CD4-positive, alpha-beta memory T cell (primary cell): ENCODE measurements at regions not wholly inside any gene's neighbourhood (a gene's known extent, or its start where the extent isn't known, plus 50 kb on each side); places are given as distances from the start of the nearest gene placed in this dataset.

ENCODE experiments used
- CTCF ChIA-PET: fragments of 350-600 bp; sonication (Branson Sonifier 250); formaldehyde crosslinking; loops from one replicate; lab custom pipeline; 2021; ENCODE audit warnings: inconsistent platforms; ENCODE audit not compliant: partially characterized antibody; lab: Charles Lee
- POLR2A ChIA-PET: fragments of 350-600 bp; sonication (Branson Sonifier 250); formaldehyde crosslinking; loops from one replicate; lab custom pipeline; 2021; ENCODE audit not compliant: partially characterized antibody; lab: Charles Lee
- DNase-seq, 5 donors: peaks; one replicate each; pipeline versions ENCODE4 v3.0.0 to v3.0.0-alpha.2; 2020 to 2022; ENCODE audit warnings: mixed read lengths in 1 of 5
- H3K27ac ChIP-seq: one replicate; pipeline ENCODE4 v1.7.0; 2013; ENCODE audit warnings: low read depth, low read length
- H3K27me3 ChIP-seq: 2 replicates; pipeline ENCODE4 v1.7.0; 2013; ENCODE audit warnings: mild to moderate bottlenecking, low read length, moderate library complexity; ENCODE audit not compliant: insufficient read depth
- H3K36me3 ChIP-seq: 2 replicates; pipeline ENCODE4 v1.7.0; 2013; ENCODE audit warnings: mild to moderate bottlenecking, low read length, moderate library complexity; ENCODE audit not compliant: insufficient read depth
- H3K4me1 ChIP-seq: 2 replicates; pipeline ENCODE4 v1.7.0; 2013; ENCODE audit warnings: mild to moderate bottlenecking, low read length, moderate library complexity; ENCODE audit not compliant: insufficient read depth
- H3K4me3 ChIP-seq, 2 donors: one replicate each; pipeline ENCODE4 v1.7.0; 2013; ENCODE audit warnings: low read length in 2 of 2, mild to moderate bottlenecking in 1 of 2
- H3K9me3 ChIP-seq, 2 donors: one replicate each; pipeline ENCODE4 v1.7.0; 2013; ENCODE audit warnings: low read length in 2 of 2, control low read depth in 1 of 2; ENCODE audit not compliant: control insufficient read depth in 1 of 2
- H3K27ac Mint-ChIP-seq, 7 donors: one replicate each; pipeline ENCODE4 v1.8.0; 2020 to 2021; ENCODE audit warnings: mixed read lengths in 7 of 7, mild to moderate bottlenecking in 6 of 7, inconsistent platforms in 3 of 7, moderate library complexity in 3 of 7
- H3K27me3 Mint-ChIP-seq, 2 donors: one replicate each; pipeline ENCODE4 v1.8.0; 2020 to 2021; ENCODE audit warnings: mixed read lengths in 2 of 2
- H3K36me3 Mint-ChIP-seq, 2 donors: one replicate each; pipeline ENCODE4 v1.8.0; 2020 to 2021; ENCODE audit warnings: mixed read lengths in 2 of 2, inconsistent platforms in 1 of 2, mild to moderate bottlenecking in 1 of 2
- H3K4me1 Mint-ChIP-seq, 4 donors: one replicate each; pipeline ENCODE4 v1.8.0; 2020 to 2021; ENCODE audit warnings: mixed read lengths in 4 of 4, mild to moderate bottlenecking in 1 of 4
- H3K4me3 Mint-ChIP-seq, 8 donors: one replicate each; pipeline ENCODE4 v1.8.0; 2020 to 2021; ENCODE audit warnings: mixed read lengths in 8 of 8, mild to moderate bottlenecking in 7 of 8, moderate library complexity in 6 of 8, inconsistent platforms in 3 of 8
- H3K9me3 Mint-ChIP-seq, 8 donors: one replicate each; pipeline ENCODE4 v1.8.0; 2020 to 2021; ENCODE audit warnings: mixed read lengths in 8 of 8, mild to moderate bottlenecking in 5 of 8, inconsistent platforms in 3 of 8, moderate library complexity in 1 of 8
- intact Hi-C: fragments of 100-400 bp; cut with micrococcal nuclease; formaldehyde crosslinking; loops from one replicate; pipeline ENCODE4 v1.15.1; 2023

DNA sequence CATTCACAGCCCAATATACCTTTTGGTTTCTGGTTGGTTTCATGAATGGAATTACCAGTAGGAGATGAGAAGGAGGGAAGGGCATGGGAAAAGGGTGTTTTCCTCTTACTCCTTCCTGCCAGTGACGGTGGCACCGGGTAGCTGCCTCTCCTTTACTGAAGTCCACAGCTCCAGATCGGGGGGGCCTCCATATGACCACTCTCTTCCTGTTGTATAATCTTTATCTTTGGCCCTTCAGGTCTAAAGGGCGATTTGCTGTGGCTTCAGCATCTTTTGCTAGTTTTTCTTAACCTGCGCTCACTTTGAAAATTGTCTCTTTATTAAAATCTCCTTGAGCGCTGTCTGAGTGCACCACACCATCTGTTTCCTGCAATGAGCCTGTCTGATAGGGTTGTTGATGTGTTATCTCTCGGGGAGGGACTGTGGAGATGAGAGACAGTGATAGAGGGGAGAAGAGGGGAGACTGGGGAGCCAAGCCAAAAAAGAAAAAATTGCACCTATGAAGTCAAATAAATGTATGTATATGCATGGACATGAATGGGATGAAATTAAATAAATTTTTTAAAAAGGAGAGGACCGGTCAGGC lies 449.3 kb upstream of the KLF4 start:
- no peaks in the 10 kb centered on the region for H3K27me3 ChIP-seq
- POLR2A ChIA-PET, result no interaction called here
- H3K9me3 Mint-ChIP-seq, result peaks cover 0 to 18% (median 6%) of the 10 kb centered on the region in 8 donors

DNA sequence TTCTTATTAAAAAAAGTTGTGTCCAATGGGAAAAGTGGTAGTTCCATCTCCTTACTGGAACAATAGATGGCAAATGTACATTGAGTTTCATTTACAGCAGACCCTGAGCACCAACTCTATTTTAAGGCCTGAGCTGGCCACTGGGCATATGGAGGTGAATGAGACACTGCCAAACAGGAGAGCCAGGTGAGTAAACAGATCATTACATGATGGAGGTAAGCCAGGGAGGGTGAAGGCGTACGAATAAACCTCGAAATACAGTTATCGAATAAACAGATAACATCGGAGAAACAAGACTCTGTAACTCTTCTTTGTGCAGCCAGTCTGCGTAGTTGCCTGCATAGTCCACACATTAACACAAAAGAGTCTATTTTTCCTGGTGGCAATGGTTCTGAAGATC lies 446.4 kb upstream of the KLF4 start:
- Histone ChIP-seq H3K36me3 (no peaks in the 10 kb centered on the region), H3K27me3 (no peaks in the 10 kb centered on the region), H3K4me3 (no peak overlapping the region), H3K9me3 (no peaks in the 10 kb centered on the region), H3K4me1 (no peaks in the 10 kb centered on the region), H3K27ac (no peak overlapping the region)
- intact Hi-C loops, result no loop called here
- DNase-seq, result no peak
- H3K27ac Mint-ChIP-seq, result no peak overlapping the region
- no peak overlapping the region for H3K4me3 Mint-ChIP-seq
- ChIA-PET CTCF (no interaction called here), POLR2A (no interaction called here)
- peaks cover 0 to 15% (median under 1%) of the 10 kb centered on the region in 8 donors for H3K9me3 Mint-ChIP-seq
- H3K36me3 Mint-ChIP-seq, result no peaks in the 10 kb centered on the region
- no peaks in the 10 kb centered on the region for H3K4me1 Mint-ChIP-seq
- H3K27me3 Mint-ChIP-seq, result no peaks in the 10 kb centered on the region

More for the DNA sequence above, 449.3 kb upstream of the KLF4 start:
- Mint-ChIP-seq H3K36me3 (no peaks in the 10 kb centered on the region), H3K27ac (no peak overlapping the region), H3K4me3 (no peak overlapping the region), H3K27me3 (no peaks in the 10 kb centered on the region), H3K4me1 (no peaks in the 10 kb centered on the region)
- no peaks in the 10 kb centered on the region for H3K9me3 ChIP-seq
- no peak for DNase-seq
- CTCF ChIA-PET, result no interaction called here
- H3K36me3 ChIP-seq, result no peaks in the 10 kb centered on the region
- H3K4me3 ChIP-seq, result no peak overlapping the region
- no peaks in the 10 kb centered on the region for H3K4me1 ChIP-seq
- intact Hi-C loops, result no loop called here
- H3K27ac ChIP-seq, result no peak overlapping the region

DNA sequence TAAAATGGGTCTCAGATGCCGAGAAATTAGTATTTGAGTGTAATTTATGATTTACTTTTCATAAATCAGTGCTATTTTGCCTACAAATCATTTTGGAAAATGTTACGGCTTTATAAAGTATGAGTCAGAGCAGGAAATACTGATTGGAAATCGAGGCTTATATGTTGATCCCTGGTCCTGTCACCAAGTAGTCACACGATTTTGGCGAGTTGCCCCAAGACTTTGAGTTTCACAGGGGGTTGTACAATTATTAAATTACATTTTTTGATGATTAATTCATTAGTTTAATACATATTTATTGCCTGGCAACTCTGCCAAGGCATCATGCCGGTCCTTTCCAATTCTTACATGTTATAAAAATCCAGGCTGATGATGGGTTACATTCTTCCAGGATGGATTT lies 443.9 kb upstream of the KLF4 start:
- Histone ChIP-seq H3K4me1 (no peaks in the 10 kb centered on the region), H3K27ac (no peak overlapping the region), H3K9me3 (no peaks in the 10 kb centered on the region), H3K36me3 (no peaks in the 10 kb centered on the region), H3K4me3 (no peak overlapping the region), H3K27me3 (no peaks in the 10 kb centered on the region)
- Mint-ChIP-seq H3K4me3 (no peak overlapping the region), H3K27me3 (no peaks in the 10 kb centered on the region), H3K4me1 (no peaks in the 10 kb centered on the region), H3K36me3 (no peaks in the 10 kb centered on the region), H3K9me3 (peaks cover 0 to 9% (median 0%) of the 10 kb centered on the region in 8 donors), H3K27ac (no peak overlapping the region)
- ChIA-PET CTCF (no interaction called here), POLR2A (no interaction called here)
- intact Hi-C loops, result no loop called here
- no peak for DNase-seq

DNA sequence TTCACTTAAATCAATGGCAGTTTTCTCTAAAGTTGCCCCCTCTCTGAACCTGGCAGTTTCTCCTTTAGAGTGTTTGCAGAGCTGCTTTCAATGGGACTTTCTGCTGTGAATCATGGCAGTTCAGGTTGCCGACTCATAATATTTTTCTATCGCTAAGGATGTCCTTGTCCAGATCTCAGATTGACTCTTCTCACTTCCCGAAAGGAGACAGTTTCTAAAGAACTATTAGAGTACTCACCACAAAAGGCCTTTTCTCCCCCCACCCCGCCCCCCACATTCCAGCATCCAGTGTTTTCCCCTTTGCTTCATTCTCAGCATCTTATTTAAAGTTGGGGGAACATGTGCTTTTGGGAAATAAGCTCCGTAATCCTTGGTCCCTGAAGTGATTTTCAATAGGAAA lies 443.5 kb upstream of the KLF4 start:
- ChIA-PET CTCF (no interaction called here), POLR2A (no interaction called here)
- intact Hi-C loops, result no loop called here
- Histone ChIP-seq H3K27me3 (no peaks in the 10 kb centered on the region), H3K9me3 (no peaks in the 10 kb centered on the region), H3K4me1 (no peaks in the 10 kb centered on the region), H3K4me3 (no peak overlapping the region), H3K27ac (no peak overlapping the region), H3K36me3 (no peaks in the 10 kb centered on the region)
- no peak for DNase-seq
- no peaks in the 10 kb centered on the region for H3K27me3 Mint-ChIP-seq
- H3K4me3 Mint-ChIP-seq, result no peak overlapping the region
- no peak overlapping the region for H3K27ac Mint-ChIP-seq
- H3K9me3 Mint-ChIP-seq, result peaks cover 0 to 9% (median 0%) of the 10 kb centered on the region in 8 donors
- H3K4me1 Mint-ChIP-seq, result no peaks in the 10 kb centered on the region
- no peaks in the 10 kb centered on the region for H3K36me3 Mint-ChIP-seq

DNA sequence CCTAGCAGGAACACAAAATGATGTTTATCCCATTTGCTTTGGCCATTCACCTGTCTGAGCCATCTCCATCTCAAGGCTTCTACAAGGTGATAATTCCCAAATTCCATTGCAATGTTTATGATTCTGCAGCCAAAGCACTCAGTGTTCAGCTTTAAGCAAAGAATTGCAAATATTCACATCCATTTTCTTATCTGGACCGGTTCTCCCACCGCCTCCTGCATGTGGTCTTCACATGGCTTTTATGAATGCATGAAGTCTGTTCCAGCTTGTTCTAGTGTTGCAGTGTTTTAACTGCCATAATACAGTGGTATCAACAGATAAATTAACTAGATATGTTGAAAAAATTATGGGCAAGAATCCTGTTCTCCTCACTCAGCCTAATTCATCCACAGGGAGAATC lies 443.0 kb upstream of the KLF4 start:
- no peak overlapping the region for H3K27ac ChIP-seq
- no peaks in the 10 kb centered on the region for H3K36me3 ChIP-seq
- H3K27ac Mint-ChIP-seq, result no peak overlapping the region
- CTCF ChIA-PET, result no interaction called here
- H3K27me3 ChIP-seq, result no peaks in the 10 kb centered on the region
- H3K4me1 ChIP-seq, result no peaks in the 10 kb centered on the region
- no peak overlapping the region for H3K4me3 ChIP-seq
- POLR2A ChIA-PET, result no interaction called here
- no peak for DNase-seq
- H3K9me3 Mint-ChIP-seq, result peaks cover 0 to 9% (median 0%) of the 10 kb centered on the region in 8 donors
- no peaks in the 10 kb centered on the region for H3K36me3 Mint-ChIP-seq
- intact Hi-C loops, result no loop called here
- no peaks in the 10 kb centered on the region for H3K9me3 ChIP-seq
- no peaks in the 10 kb centered on the region for H3K4me1 Mint-ChIP-seq
- no peaks in the 10 kb centered on the region for H3K27me3 Mint-ChIP-seq
- no peak overlapping the region for H3K4me3 Mint-ChIP-seq

- intact Hi-C loops, result no loop called here
- H3K27me3 ChIP-seq, result no peaks in the 10 kb centered on the region
- Mint-ChIP-seq H3K9me3 (peaks cover 0 to 9% (median 0%) of the 10 kb centered on the region in 8 donors), H3K4me1 (no peaks in the 10 kb centered on the region), H3K36me3 (no peaks in the 10 kb centered on the region), H3K27ac (no peak overlapping the region), H3K27me3 (no peaks in the 10 kb centered on the region), H3K4me3 (no peak overlapping the region)
- no peak overlapping the region for H3K4me3 ChIP-seq
- DNase-seq, result no peak
- ChIA-PET CTCF (no interaction called here), POLR2A (no interaction called here)
- H3K9me3 ChIP-seq, result no peaks in the 10 kb centered on the region
- H3K36me3 ChIP-seq, result no peaks in the 10 kb centered on the region
- no peak overlapping the region for H3K27ac ChIP-seq
- H3K4me1 ChIP-seq, result no peaks in the 10 kb centered on the region
These were observed 442.5 kb upstream of the KLF4 start for GRCh38 chr9:107932046-107932445.

DNA sequence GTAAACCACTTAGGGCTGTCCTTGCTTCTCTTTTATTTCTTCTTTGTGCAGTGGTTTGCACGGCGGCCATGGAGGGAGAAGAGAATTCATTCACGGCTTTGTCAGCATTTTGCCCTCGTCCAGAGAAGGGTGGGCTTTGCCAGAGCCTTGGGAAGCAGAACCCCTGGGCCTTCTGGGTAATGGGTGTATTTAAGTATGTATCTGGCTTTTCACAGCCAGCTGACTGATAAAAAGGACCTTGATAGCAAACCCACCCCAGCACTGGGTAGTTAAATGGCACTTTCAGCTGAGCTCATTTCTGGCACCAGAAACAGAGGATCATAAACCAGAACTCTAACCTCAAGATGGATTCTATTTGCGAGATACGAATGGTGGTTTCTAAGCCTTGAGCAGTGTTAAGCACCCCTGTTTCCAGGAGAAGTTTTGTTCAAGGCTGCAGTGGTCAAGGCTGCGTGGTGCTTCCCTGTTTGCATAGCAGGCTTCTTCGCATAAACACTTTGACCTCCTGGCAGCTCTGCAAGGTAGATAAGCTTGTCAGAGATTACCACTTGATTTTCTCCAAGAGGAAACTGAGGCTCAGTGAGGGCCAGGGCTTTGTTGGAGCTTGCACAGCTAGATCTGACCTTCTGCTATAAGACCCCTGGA lies 441.6 kb upstream of the KLF4 start:
- H3K4me3 Mint-ChIP-seq, result no peak overlapping the region
- H3K27ac Mint-ChIP-seq, result no peak overlapping the region

More for the DNA sequence above, 441.6 kb upstream of the KLF4 start:
- no peaks in the 10 kb centered on the region for H3K4me1 ChIP-seq
- ChIA-PET CTCF (interaction anchor here (0.6 kb wide), 1 partner anchor 43 kb away, joined by 3 read pairs; no protein-coding TSS in a partner anchor), POLR2A (no interaction called here)
- H3K27ac ChIP-seq, result no peak overlapping the region
- no peak for DNase-seq
- H3K9me3 ChIP-seq, result no peaks in the 10 kb centered on the region
- no peak overlapping the region for H3K4me3 ChIP-seq
- Mint-ChIP-seq H3K4me1 (no peaks in the 10 kb centered on the region), H3K27me3 (no peaks in the 10 kb centered on the region), H3K9me3 (peaks cover 0 to 8% (median 0%) of the 10 kb centered on the region in 8 donors), H3K36me3 (no peaks in the 10 kb centered on the region)
- intact Hi-C loops, result no loop called here
- H3K36me3 ChIP-seq, result no peaks in the 10 kb centered on the region
- H3K27me3 ChIP-seq, result no peaks in the 10 kb centered on the region
